Nucleus accumbens (tissue), 56 donors: ENCODE measurements at regions not wholly inside any gene's neighbourhood (a gene's known extent, or its start where the extent isn't known, plus 50 kb on each side); places are given as distances from the start of the nearest gene placed in this dataset.
A peak's percentile ranks its signal among the peaks of the same experiment; 100 is the strongest.

Experiments
- DNase-seq, 56 donors: peaks; one replicate each; lab custom pipeline; 2025; lab: John Stamatoyannopoulos, UW

GRCh38 chr10:43898592-43898991 lies 249.9 kb upstream of the ZNF32 start:
- DNase-seq, result no peak

DNA sequence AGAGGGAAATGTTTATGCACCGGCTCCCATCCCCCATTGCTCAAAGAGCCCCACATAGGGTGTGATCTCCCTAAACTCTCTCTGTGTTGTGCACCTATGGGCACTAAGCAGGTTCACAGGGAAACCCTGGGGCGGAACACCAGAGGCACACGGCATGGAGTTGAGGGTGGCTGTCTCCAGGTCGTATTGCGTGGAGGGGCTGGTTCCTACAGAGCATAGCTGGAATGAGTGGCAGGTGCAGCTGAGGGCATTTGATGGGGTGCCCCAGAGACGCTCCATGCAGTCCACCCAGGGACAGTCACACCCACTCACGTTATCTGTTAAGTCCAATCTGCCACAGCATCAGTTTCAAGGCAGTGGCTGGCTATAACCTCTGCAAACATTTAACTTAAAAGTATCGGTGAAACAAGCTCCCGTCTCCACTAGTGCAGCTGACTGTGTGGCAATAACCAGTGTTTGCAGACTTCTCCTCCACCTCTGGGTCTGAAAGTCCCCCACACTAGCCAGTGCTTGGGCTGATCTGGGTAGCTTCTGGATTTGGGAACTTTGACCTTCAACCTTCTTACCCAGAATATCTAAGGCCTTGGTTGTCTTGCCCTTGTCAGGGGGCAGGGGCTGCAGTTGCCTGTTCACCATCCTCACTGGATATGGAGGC lies 249.2 kb upstream of the ZNF32 start:
- no peak for DNase-seq

DNA sequence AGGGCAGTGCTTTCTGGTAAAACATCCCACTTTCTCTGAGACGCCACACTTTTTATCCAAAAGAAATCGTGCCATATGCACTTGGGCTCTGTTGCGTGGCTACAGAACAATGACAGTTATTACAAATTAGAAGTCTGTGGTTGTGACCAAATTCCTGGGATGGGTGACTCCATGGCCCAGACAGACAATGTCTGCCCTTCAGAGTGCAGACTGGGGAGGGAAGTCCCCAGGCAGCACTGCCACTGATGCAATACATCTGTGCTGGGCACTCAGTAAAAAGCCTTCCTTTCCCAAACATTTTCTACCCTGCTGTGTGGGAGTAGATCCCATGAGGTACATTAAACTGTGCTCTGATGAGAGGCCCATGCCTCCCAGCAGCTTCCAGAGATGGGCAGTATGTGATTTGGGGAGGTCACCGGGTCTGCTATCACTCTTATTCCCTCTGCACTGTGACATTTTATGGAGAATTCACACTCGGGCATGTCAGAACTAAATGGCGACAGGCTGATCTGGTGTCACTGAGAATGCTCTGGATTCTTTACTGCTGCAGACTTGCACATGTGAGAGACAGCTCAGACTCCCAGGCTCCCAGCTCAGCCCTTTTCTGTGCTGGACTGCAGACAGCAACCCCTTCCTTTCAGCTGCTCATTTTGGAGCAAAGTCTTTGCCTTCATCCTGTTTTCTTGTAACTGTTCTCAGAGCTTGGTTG lies 243.5 kb upstream of the ZNF32 start:
- no peak for DNase-seq

DNA sequence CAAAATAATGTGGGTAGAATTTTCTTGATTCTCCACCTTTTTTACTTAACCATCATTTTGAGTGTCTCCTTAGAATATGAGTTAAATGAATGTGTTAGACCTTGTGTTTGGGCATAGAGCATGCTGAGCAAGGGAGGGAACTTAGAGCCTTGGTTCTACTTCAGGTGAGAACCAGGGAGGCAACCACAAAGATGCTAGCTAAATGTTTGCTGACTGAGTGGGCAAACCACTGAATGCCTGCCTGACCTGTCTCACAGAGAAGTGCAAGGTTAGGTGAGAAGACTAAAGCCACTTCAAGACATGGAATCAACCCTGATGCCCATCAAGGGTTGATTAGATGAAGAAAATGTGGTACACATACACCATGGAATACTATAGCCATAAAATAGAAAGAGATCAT lies 242.6 kb upstream of the ZNF32 start:
- no peak for DNase-seq

DNA sequence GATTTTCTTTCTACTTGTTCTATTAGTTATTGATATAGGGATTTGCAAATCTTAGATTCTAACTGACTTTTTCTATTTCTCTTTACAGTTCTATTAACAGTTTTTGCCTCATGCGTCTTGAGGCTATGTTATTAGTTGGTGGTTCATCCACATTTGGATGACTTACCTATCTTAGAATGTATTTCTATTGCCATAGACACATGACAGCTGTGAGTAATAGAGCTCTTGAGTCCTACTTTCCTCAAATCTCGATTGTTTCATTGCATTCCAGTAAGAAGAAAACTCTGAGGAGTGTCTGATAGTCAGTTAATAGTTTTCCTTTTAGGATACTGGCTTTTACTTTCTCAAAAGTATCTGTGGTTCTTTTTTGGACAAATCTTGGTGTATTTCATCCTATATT lies 241.4 kb upstream of the ZNF32 start:
- DNase-seq, result no peak

- DNase-seq, result no peak
Observed at GRCh38 chr10:43888586-43888985, 239.9 kb upstream of the ZNF32 start.

DNA sequence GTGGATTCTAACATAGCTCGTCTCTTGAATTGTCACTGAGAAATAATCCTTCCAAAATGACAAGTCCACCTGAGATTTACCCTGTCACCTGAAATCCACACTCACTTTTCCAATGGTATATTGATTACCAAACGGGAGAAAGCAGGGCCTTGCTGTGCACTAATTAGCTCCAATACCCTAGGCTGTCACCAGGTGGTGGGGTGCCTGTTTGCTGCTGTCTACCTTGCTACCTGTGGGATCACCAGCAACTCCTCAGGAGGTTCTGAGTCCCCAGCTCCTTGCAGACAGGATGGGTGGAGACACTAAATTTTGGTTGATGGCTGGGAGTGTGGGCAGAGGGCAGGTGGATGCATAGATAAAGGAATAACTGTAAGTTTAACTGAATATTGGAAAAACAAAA lies 237.2 kb upstream of the ZNF32 start:
- no peak for DNase-seq

- DNase-seq, result no peak
Observed at GRCh38 chr10:43885252-43885651, 236.6 kb upstream of the ZNF32 start.

DNA sequence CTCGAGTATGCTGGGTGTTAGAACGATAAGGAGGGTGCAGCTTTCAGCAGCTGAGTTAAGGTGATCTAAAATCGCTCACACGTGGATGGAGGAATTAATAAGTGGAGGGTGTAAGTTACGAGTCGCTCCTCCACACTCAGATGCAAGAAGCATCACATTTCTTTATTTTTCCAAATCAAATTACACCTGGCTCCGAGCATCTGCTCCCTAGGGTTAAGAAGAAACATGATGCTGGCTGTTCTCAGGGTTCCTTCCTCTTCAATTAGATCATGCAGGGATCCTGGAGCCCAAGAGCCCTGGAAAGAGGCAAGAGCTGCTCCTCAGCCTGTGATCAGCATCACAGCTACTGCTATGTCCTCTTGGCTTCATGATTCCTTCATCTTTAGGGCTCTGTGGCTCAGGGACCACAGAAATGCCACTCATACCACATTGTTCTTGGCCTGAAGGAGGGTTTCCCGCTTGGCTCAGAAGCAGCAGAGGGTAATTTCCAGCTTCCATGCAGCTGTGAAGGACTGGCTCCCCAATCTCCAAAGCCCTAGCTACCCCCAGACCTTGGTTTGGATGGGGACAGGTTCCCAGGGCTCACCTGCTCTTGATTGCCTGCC lies 235.9 kb upstream of the ZNF32 start:
- no peak for DNase-seq

GRCh38 chr10:43882711-43883110 lies 234.0 kb upstream of the ZNF32 start:
- no peak for DNase-seq

DNA sequence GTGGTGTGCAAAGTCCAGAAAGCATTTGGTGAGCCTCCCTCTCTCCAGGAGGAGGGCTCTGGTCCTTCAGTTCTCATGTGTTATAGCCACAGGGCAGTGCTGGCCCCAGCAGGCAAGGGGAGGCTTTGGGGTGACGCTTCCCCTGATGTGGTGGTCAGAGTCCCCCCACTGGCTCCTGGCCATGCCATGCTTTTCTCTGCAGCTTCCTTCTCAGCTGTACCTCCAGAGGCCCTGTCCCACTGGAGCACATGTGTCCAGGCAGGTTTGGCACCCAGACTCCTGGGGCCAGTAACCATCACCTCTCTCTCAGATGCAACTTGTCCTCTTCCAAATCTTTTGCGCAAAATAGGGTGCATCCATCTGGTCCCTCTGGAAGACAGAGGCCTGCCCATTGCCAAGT lies 233.0 kb upstream of the ZNF32 start:
- DNase-seq, result no peak

DNA sequence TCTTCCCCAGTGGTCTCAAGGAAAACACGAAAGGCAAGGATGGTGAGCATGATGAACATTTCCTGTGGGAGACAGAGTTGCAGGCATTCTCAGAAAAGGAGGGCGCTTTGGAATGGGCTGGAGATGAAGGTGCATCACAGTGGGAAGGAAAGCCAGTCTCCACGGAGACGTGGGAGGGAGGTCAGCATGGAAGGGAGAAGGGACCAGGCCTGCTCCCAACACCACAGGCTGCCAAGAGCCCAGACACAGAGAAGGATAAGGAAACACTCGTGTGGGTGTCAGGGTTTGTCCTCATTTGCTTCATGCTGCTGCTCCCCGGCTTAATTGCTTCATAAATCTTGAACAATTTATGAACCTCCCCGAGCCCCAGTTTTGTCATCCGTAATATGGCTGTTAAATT lies 231.5 kb upstream of the ZNF32 start:
- DNase-seq, result no peak

- no peak for DNase-seq
Observed at GRCh38 chr10:43879742-43880141, 231.1 kb upstream of the ZNF32 start.

- no peak for DNase-seq
Observed at GRCh38 chr10:43879162-43879561, 230.5 kb upstream of the ZNF32 start.

GRCh38 chr10:43878386-43878785 lies 229.7 kb upstream of the ZNF32 start:
- DNase-seq, result peak in 2 of 56 donors; percentile 6 to 12

GRCh38 chr10:43876976-43877375 lies 228.3 kb upstream of the ZNF32 start:
- no peak for DNase-seq

GRCh38 chr10:43874984-43875383 lies 226.3 kb upstream of the ZNF32 start:
- DNase-seq, result no peak

DNA sequence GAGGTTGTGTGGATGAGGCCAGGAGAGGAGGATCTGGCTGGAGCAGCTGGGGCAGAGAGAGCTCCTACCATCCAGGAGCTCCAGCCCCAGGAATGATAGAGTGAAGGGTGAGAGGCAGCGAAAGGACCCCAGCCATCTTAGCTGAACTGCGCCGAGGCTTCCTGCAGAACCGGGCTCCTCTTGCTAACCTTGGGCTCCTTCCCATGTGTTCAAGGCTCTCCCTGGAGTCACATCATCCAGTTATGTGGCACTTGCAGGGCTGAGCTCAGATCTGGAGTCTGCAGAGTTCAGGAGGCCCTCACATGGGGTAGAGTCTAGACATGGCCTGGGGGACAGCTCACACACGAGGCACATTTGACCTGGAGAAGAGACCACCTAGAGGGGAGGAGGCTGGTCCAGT lies 225.0 kb upstream of the ZNF32 start:
- DNase-seq, result no peak

- no peak for DNase-seq
Observed at GRCh38 chr10:43872644-43873043, 224.0 kb upstream of the ZNF32 start.

- no peak for DNase-seq
Observed at GRCh38 chr10:43871545-43871944, 222.9 kb upstream of the ZNF32 start.

DNA sequence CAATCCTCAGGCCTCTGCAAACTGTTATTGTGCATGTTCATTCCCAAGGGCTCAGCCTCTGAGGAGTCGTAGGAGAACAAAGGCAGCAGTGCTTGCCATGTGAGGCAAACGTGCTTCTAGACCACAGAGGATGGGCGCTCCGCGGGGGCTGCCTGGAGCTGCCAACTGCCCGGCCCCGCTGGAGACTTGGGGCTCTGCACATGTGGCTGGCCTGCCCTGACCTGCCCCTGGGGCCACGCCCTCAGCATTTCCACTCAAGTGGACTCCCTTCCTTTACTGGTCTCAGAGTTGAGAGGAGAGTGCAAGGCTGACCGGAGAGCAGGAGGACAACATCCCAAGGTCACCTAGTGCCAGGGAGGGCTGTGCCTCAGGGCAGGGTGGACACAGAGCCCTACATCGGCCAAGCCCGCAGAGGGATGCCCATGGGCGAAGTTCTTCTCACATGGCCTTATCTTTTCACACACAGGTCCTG lies 222.3 kb upstream of the ZNF32 start:
- DNase-seq, result no peak
